Astrocyte (in vitro differentiated cells and primary cell): ENCODE measurements at regions not wholly inside any gene's neighbourhood (a gene's known extent, or its start where the extent isn't known, plus 50 kb on each side); places are given as distances from the start of the nearest gene placed in this dataset.

Experiments used
- DNase-seq: peaks from one replicate; pipeline ENCODE4 v3.0.0-alpha.2; 2010; ENCODE audit warnings: low read depth
- FAIRE-seq: peaks from 2 replicates; lab custom pipeline; 2011; peaks lifted over from hg19 to GRCh38; lab: Jason Lieb, UNC
- H2AFZ ChIP-seq: 2 replicates; pipeline ENCODE4 v1.6.0; 2012; ENCODE audit warnings: low read depth, low read length, inconsistent platforms
- H3K27ac ChIP-seq: 2 replicates; pipeline ENCODE4 v1.5.1; 2011; ENCODE audit warnings: low read depth, low read length, inconsistent platforms
- H3K27me3 ChIP-seq: 2 replicates; pipeline ENCODE4 v1.6.0; 2011; ENCODE audit warnings: low read length, inconsistent platforms; ENCODE audit not compliant: insufficient read depth
- H3K36me3 ChIP-seq: 2 replicates; pipeline ENCODE4 v1.5.1; 2011; ENCODE audit warnings: low read length, inconsistent platforms; ENCODE audit not compliant: insufficient read depth
- H3K4me1 ChIP-seq: 2 replicates; pipeline ENCODE4 v1.5.1; 2011; ENCODE audit warnings: low read length, inconsistent platforms; ENCODE audit not compliant: insufficient read depth
- H3K4me2 ChIP-seq: 2 replicates; pipeline ENCODE4 v1.6.0; 2012; ENCODE audit warnings: low read length, inconsistent platforms
- H3K4me3 ChIP-seq: 2 replicates; pipeline ENCODE4 v1.5.1; 2011; ENCODE audit warnings: low read depth, mild to moderate bottlenecking, low read length, inconsistent platforms; ENCODE audit not compliant: insufficient read depth
- H3K79me2 ChIP-seq: 2 replicates; pipeline ENCODE4 v1.6.0; 2012; ENCODE audit warnings: mild to moderate bottlenecking, low read length, inconsistent platforms; ENCODE audit not compliant: insufficient read depth
- H3K9ac ChIP-seq: 2 replicates; pipeline ENCODE4 v1.6.0; 2012; ENCODE audit warnings: mild to moderate bottlenecking, low read length, inconsistent platforms
- H3K9me3 ChIP-seq: 2 replicates; pipeline ENCODE4 v1.5.1; 2012; ENCODE audit warnings: low read depth, mild to moderate bottlenecking, low read length, inconsistent platforms; ENCODE audit not compliant: insufficient read depth
- H4K20me1 ChIP-seq: 2 replicates; pipeline ENCODE4 v1.6.0; 2012; ENCODE audit warnings: low read length, inconsistent platforms; ENCODE audit not compliant: insufficient read depth
- H3K27ac Mint-ChIP-seq: one replicate; pipeline ENCODE4 v1.8.0; 2021; ENCODE audit warnings: mild to moderate bottlenecking, mixed read lengths; ENCODE audit not compliant: unreplicated experiment
- H3K27me3 Mint-ChIP-seq: one replicate; pipeline ENCODE4 v1.8.0; 2021; ENCODE audit warnings: low read depth, mixed read lengths; ENCODE audit not compliant: unreplicated experiment
- H3K36me3 Mint-ChIP-seq: one replicate; pipeline ENCODE4 v1.8.0; 2021; ENCODE audit warnings: low read depth, mixed read lengths; ENCODE audit not compliant: unreplicated experiment
- H3K4me1 Mint-ChIP-seq: one replicate; pipeline ENCODE4 v1.8.0; 2021; ENCODE audit warnings: low read depth, mixed read lengths; ENCODE audit not compliant: unreplicated experiment
- H3K4me3 Mint-ChIP-seq: one replicate; pipeline ENCODE4 v1.8.0; 2021; ENCODE audit warnings: mild to moderate bottlenecking, moderate library complexity, mixed read lengths; ENCODE audit not compliant: unreplicated experiment
- H3K9me3 Mint-ChIP-seq: one replicate; pipeline ENCODE4 v1.8.0; 2021; ENCODE audit warnings: mild to moderate bottlenecking, mixed read lengths; ENCODE audit not compliant: unreplicated experiment
- CTCF ChIP-seq: IDR thresholded peaks from 2 replicates; pipeline ENCODE4 v1.5.1; 2011; ENCODE audit warnings: low read depth, mild to moderate bottlenecking, inconsistent platforms, low read length, moderate library complexity; ENCODE audit not compliant: insufficient read depth
- EZH2 ChIP-seq: IDR thresholded peaks from 2 replicates; pipeline ENCODE4 v1.6.1; 2012; ENCODE audit warnings: mild to moderate bottlenecking, low read length, inconsistent platforms; ENCODE audit not compliant: insufficient read depth

GRCh38 chr5:9932770-9933169, 302.6 kb upstream of the TAS2R1 start:
- DNase-seq (peak; percentile 64), FAIRE-seq (no peak)
- no peaks in the 10 kb centered on the region for H4K20me1 ChIP-seq
- H3K4me1 ChIP-seq: peaks cover 7% of the 10 kb centered on the region
- H3K27ac ChIP-seq: no peak overlapping the region
- H3K9me3 ChIP-seq: peaks cover 5% of the 10 kb centered on the region
- no peaks in the 10 kb centered on the region for H3K79me2 ChIP-seq
- TF ChIP-seq EZH2: no peak
- no peak for TF ChIP-seq CTCF
- H3K9ac ChIP-seq: no peak overlapping the region
- H3K36me3 ChIP-seq: no peaks in the 10 kb centered on the region
- Mint-ChIP-seq H3K9me3 (peaks cover 4% of the 10 kb centered on the region), H3K27me3 (no peaks in the 10 kb centered on the region), H3K27ac (no peak overlapping the region), H3K4me3 (no peak overlapping the region), H3K4me1 (peaks cover 12% of the 10 kb centered on the region), H3K36me3 (no peaks in the 10 kb centered on the region)
- no peaks in the 10 kb centered on the region for H3K27me3 ChIP-seq
- no peak overlapping the region for H3K4me3 ChIP-seq
- no peak overlapping the region for H2AFZ ChIP-seq
- no peak overlapping the region for H3K4me2 ChIP-seq

DNA sequence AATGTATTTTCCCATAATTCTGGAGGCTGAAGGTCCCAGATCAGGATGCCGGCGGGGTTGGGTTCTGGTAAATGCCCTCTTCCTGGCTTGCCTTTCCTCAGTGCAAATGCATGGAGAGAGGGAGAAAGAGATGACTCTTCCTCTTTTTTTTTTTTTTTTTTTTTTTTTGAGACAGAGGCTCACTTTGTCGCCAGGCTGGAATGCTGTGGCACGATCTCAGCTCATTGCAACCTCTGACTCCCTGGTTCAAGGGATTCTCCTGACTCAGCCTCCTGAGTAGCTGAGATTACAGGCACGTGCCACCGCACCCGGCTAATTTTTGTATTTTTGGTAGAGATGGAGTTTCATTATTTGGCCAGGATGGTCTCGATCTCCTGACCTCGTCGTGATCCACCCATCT, 300.0 kb upstream of the TAS2R1 start:
- no peak overlapping the region for H2AFZ ChIP-seq
- H4K20me1 ChIP-seq: no peaks in the 10 kb centered on the region
- no peak overlapping the region for H3K27ac ChIP-seq
- peaks cover 15% of the 10 kb centered on the region for H3K4me1 ChIP-seq
- Mint-ChIP-seq H3K9me3 (peaks cover 2% of the 10 kb centered on the region), H3K4me3 (no peak overlapping the region), H3K27ac (no peak overlapping the region), H3K36me3 (no peaks in the 10 kb centered on the region), H3K27me3 (no peaks in the 10 kb centered on the region), H3K4me1 (peaks cover 24% of the 10 kb centered on the region)
- DNase-seq: no peak
- H3K4me2 ChIP-seq: no peak overlapping the region
- peaks cover 5% of the 10 kb centered on the region for H3K9me3 ChIP-seq
- no peak for FAIRE-seq
- no peaks in the 10 kb centered on the region for H3K27me3 ChIP-seq
- no peak overlapping the region for H3K4me3 ChIP-seq
- TF ChIP-seq EZH2 (no peak), CTCF (no peak)
- H3K9ac ChIP-seq: no peak overlapping the region
- no peaks in the 10 kb centered on the region for H3K36me3 ChIP-seq
- H3K79me2 ChIP-seq: no peaks in the 10 kb centered on the region

GRCh38 chr5:9928326-9928725, 298.2 kb upstream of the TAS2R1 start:
- H3K4me3 Mint-ChIP-seq: no peak overlapping the region
- peaks cover 23% of the 10 kb centered on the region for H3K4me1 ChIP-seq
- H3K9me3 Mint-ChIP-seq: peaks cover 11% of the 10 kb centered on the region
- no peaks in the 10 kb centered on the region for H3K36me3 ChIP-seq
- FAIRE-seq (no peak), DNase-seq (no peak)
- H3K27me3 Mint-ChIP-seq: no peaks in the 10 kb centered on the region
- H3K9me3 ChIP-seq: peaks cover 5% of the 10 kb centered on the region
- no peak overlapping the region for H3K27ac Mint-ChIP-seq
- TF ChIP-seq CTCF (no peak), EZH2 (no peak)
- no peak overlapping the region for H2AFZ ChIP-seq
- H3K79me2 ChIP-seq: no peaks in the 10 kb centered on the region
- no peak overlapping the region for H3K9ac ChIP-seq
- H3K4me3 ChIP-seq: no peak overlapping the region
- H4K20me1 ChIP-seq: no peaks in the 10 kb centered on the region
- H3K4me2 ChIP-seq: peak overlapping the region; percentile 48
- no peaks in the 10 kb centered on the region for H3K36me3 Mint-ChIP-seq
- no peaks in the 10 kb centered on the region for H3K27me3 ChIP-seq
- peaks cover 32% of the 10 kb centered on the region for H3K4me1 Mint-ChIP-seq
- H3K27ac ChIP-seq: no peak overlapping the region
